EH (cell line): ENCODE measurements at regions not wholly inside any gene's neighbourhood (a gene's known extent, or its start where the extent isn't known, plus 50 kb on each side); places are given as distances from the start of the nearest gene placed in this dataset.
"Not testable (repeated sequence)": the region's sequence is repeated elsewhere in the genome, so short reads cannot be mapped to it uniquely, and the experiment has no call there.

ENCODE experiments used
- DNase-seq: peaks from one replicate; pipeline ENCODE4 v3.0.0-alpha.2; 2015; ENCODE audit warnings: low read depth

GRCh38 chrY:18912846-18913245 lies 139.3 kb upstream of the HSFY2 start:
- DNase-seq, result no peak

- peak; percentile 81 for DNase-seq
Observed at GRCh38 chrY:18909846-18910245, 136.3 kb upstream of the HSFY2 start.

- DNase-seq, result peak; percentile 63
Observed at GRCh38 chrY:18906198-18906597, 132.7 kb upstream of the HSFY2 start.

DNA sequence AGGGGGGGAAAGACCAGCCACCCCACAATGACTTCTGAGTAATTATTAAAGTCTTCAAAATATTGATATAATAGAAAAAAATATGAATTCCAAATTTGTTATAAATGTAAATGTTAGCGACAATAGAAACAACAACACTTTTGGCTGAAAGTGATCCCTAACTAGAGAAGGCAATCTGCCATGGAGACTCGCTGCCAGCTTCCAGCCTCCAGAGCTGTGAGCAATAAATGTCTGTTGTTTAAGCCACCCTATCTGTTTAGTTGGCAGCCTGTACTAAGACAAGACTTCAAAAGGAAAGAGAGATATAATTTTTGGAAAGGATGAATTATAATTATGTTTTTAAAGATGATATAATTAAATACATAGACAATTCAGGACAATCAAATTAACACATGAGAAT lies 130.8 kb upstream of the HSFY2 start:
- no peak for DNase-seq

GRCh38 chrY:18891994-18892393 lies 118.5 kb upstream of the HSFY2 start:
- DNase-seq, result no peak

DNA sequence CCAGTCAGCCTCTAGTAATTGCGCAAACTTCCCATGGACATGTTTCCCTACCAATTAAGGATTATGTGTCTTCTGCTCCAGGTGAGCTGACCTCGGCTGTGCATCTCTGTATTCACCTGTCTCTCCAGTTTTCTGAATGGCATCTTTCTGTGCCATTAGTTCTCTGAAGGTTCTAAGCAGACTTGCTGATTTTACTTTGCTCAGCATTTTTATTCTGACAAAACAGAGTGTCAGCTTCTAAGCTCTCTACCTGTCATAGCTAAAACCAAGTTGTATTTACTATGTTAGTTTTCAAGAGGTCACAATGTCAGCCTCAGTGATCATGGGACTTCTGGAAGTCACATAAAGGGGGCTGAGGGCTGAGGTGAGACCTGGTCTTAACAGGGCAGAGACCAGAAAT lies 116.0 kb upstream of the HSFY2 start:
- DNase-seq, result no peak

DNA sequence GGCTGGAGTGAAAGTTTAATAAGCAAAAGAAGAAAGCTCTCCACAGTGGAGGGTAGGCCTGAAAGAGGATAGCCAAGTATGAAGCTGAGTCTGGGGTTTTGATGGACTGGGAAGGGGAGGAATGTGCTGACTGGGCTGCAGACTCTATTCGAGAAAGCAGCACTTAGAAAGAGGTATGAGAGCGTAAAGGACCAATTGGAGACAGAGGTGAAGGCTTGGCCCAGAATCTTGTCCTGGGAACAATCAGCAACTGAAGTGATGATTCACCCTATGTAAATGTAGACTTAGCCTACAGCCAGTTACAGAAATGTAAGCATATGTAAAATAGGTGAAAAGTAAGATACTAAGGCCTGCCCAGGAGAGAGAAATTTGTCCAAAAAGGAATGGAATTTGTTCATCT lies 111.2 kb upstream of the HSFY2 start:
- peak; percentile 67 for DNase-seq

DNA sequence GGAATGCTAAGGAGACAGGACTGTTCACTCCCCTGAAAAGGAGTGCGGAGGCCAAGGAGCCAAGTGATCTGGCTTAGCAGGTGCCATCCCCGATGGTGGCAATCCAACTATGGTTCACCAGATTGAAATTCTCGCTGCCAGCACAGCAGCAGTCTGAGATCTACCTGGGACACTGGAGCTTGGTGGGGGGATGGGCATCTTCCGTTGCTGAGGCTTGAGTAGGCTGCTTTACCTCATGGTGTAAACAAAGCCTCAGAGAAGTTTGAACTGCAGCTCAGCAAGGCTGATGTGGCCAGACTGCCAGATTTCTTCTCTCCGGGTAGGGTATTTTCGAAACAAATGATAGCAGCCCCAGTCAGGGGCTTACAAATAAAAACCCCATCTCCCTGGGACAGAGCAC lies 95.6 kb upstream of the HSFY2 start:
- DNase-seq, result not testable (repeated sequence)

- not testable (repeated sequence) for DNase-seq
Observed at GRCh38 chrY:18866887-18867551, 93.5 kb upstream of the HSFY2 start.

GRCh38 chrY:18860856-18861255 lies 87.3 kb upstream of the HSFY2 start:
- DNase-seq, result not testable (repeated sequence)

DNA sequence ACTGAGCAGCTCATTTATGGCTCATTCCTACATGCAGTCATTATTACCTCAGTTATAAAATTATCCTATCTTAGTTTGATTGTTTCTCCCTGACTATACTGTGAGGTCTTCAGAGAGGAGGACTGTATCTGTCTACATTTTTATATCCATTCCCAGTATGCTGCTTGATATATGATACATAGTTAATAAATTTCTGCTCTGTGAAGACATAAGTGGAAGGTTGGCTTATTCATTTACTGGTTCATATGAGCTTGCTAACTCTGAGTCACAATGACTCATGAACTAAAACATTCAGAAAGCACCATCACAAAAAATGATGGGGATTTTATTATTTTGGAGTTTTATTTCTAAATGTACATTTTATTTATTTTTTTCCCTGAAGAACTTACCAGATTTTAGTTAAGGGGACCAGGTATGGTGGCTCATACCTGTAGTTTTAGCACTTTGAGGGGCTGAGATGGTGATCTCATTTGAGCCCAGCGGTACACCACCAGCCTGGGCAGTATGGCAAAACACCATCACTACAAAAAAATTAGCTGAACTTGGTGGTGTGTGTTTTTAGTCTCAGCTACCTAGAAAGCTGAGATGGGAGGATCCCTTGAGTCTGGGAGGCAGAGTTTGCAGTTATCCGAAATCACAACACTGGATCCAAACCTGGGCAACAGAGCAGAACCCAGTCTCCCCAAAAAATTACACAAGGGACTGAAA lies 85.1 kb upstream of the HSFY2 start:
- not testable (repeated sequence) for DNase-seq

DNA sequence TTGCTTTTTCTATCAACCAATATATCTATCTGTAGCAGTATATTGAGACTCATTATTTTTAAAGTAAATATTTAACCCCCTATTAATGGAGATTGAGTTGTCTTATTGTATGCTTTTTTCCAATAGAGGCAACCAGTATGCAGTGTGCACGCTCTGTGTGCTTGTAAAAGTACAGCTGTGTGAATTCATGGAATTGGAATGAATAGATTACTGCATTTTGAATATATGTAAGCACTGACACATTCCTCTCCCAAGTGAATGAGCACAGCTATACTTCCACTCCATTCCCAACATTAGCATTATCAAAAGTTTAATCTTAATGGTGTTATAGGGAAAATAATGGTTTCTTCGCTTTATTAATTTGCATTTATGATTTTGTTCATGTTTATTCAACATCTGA lies 81.6 kb upstream of the HSFY2 start:
- not testable (repeated sequence) for DNase-seq

GRCh38 chrY:18853323-18853722 lies 79.8 kb upstream of the HSFY2 start:
- not testable (repeated sequence) for DNase-seq

DNA sequence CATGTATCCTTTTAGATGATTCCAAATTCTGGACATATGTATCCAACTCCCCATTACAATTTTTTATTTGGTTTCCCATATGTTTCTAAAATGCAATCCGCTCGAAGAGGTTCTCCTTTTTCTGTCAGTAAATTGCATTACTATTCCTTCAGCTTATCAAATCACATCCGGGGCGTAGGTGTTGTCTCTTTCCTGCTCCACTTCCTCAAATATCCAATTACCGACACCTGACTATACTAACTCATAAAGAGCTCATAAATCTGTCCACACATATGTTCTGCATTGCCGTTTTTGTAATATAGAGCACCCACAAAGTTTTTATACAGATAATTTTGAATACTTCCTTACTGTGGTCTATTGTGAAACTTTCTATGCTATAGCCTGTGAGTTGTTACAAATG lies 63.1 kb upstream of the HSFY2 start:
- not testable (repeated sequence) for DNase-seq
